Head of caudate nucleus (tissue), 42 donors: ENCODE measurements at regions not wholly inside any gene's neighbourhood (a gene's known extent, or its start where the extent isn't known, plus 50 kb on each side); places are given as distances from the start of the nearest gene placed in this dataset.

Experiments
- DNase-seq, 42 donors: peaks; one replicate each; pipeline versions ENCODE4 v3.0.0 to v3.0.0-alpha.2; 2020 to 2021; ENCODE audit warnings: mixed read lengths in 7 of 42
- intact Hi-C: fragments of 100-400 bp; cut with DNase I; formaldehyde crosslinking; loops from one replicate; pipeline ENCODE4 v1.15.0; 2022

GRCh38 chr3:193932576-193932975, 203.4 kb upstream of the HES1 start:
- intact Hi-C loops, result no loop called here
- peak in 1 of 42 donors; percentile 12 for DNase-seq

GRCh38 chr3:193933451-193933850, 202.5 kb upstream of the HES1 start:
- intact Hi-C loops, result no loop called here
- no peak for DNase-seq

GRCh38 chr3:193935916-193936315, 200.0 kb upstream of the HES1 start:
- intact Hi-C loops, result no loop called here
- no peak for DNase-seq

GRCh38 chr3:193938613-193939012, 197.3 kb upstream of the HES1 start:
- no peak for DNase-seq
- intact Hi-C loops, result no loop called here

- no peak for DNase-seq
- intact Hi-C loops, result no loop called here
Observed at GRCh38 chr3:193939527-193939926, 196.4 kb upstream of the HES1 start.

GRCh38 chr3:193940526-193940925, 195.4 kb upstream of the HES1 start:
- DNase-seq, result no peak
- intact Hi-C loops, result no loop called here

GRCh38 chr3:193941486-193941885, 194.5 kb upstream of the HES1 start:
- intact Hi-C loops, result no loop called here
- DNase-seq, result no peak

- DNase-seq, result no peak
- intact Hi-C loops, result no loop called here
Observed at GRCh38 chr3:193942516-193943055, 193.4 kb upstream of the HES1 start.

GRCh38 chr3:193943200-193943599, 192.7 kb upstream of the HES1 start:
- intact Hi-C loops, result no loop called here
- peak in 4 of 42 donors; percentile 2 to 12 (median 8) for DNase-seq

- DNase-seq, result no peak
Observed at GRCh38 chr3:193943851-193944517, 192.0 kb upstream of the HES1 start.

GRCh38 chr3:193944518-193944884, 191.4 kb upstream of the HES1 start:
- intact Hi-C loops, result no loop called here
- DNase-seq, result peak in 1 of 42 donors; percentile 33

More at GRCh38 chr3:193943851-193944517, 192.0 kb upstream of the HES1 start:
- intact Hi-C loops, result no loop called here

GRCh38 chr3:193945143-193945542, 190.8 kb upstream of the HES1 start:
- no peak for DNase-seq
- intact Hi-C loops, result no loop called here

GRCh38 chr3:193946945-193947344, 189.0 kb upstream of the HES1 start:
- intact Hi-C loops, result no loop called here
- no peak for DNase-seq

- intact Hi-C loops, result no loop called here
- no peak for DNase-seq
Observed at GRCh38 chr3:193947596-193947995, 188.4 kb upstream of the HES1 start.

- intact Hi-C loops, result no loop called here
- DNase-seq, result no peak
Observed at GRCh38 chr3:193948459-193948858, 187.5 kb upstream of the HES1 start.

GRCh38 chr3:193951859-193952258, 184.1 kb upstream of the HES1 start:
- no peak for DNase-seq
- intact Hi-C loops, result no loop called here

GRCh38 chr3:193954752-193955151, 181.2 kb upstream of the HES1 start:
- no peak for DNase-seq
- intact Hi-C loops, result no loop called here

GRCh38 chr3:193955719-193956118, 180.2 kb upstream of the HES1 start:
- intact Hi-C loops, result no loop called here
- no peak for DNase-seq

GRCh38 chr3:193959861-193960260, 176.1 kb upstream of the HES1 start:
- DNase-seq, result no peak
- intact Hi-C loops, result no loop called here

GRCh38 chr3:193960487-193961274, 175.3 kb upstream of the HES1 start:
- intact Hi-C loops, result no loop called here
- peak in 33 of 42 donors; percentile 20 to 72 (median 45) for DNase-seq
